ENCODE measurements at regions not wholly inside any gene's neighbourhood (a gene's known extent, or its start where the extent isn't known, plus 50 kb on each side); places are given as distances from the start of the nearest gene placed in this dataset.
"Not testable (repeated sequence)": the region's sequence is repeated elsewhere in the genome, so short reads cannot be mapped to it uniquely, and the experiment has no call there.

DNA sequence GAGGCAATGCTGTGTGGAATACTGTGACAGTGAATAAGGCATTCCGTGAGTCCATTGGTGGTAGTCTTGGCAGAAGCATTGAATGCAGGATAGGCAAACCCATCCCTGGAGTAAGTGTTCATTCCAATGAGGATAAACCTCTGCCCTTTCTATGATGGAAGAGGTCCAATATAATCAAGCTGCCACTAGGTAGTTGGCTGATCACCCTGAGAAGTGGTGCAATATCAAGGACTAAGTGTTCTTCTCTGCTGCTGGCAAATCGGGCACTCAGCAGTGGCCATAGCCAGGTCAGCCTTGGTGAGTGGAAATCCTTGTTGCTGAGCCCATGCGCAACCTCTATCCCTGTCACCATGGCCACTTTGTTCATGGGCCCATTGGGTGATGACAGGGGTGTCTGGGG lies 70.1 kb downstream of the FBXO4 start:
- H3K9me3 ChIP-seq (ENCODE audit: control insufficient read depth, insufficient read depth, low read depth, low read length), result peaks cover 7% of the 10 kb centered on the region; the same call in 1 of the 2 replicates
- no peak overlapping the region for H3K4me3 ChIP-seq (ENCODE audit: low read depth, low read length)
- no peak overlapping the region for H3K27ac ChIP-seq (ENCODE audit: low read depth, low read length)
- H3K27me3 ChIP-seq (ENCODE audit: control insufficient read depth, insufficient read depth, low read length), result no peaks in the 10 kb centered on the region
- H3K4me1 ChIP-seq (ENCODE audit: control insufficient read depth, insufficient read depth, low read length), result no peaks in the 10 kb centered on the region
- no peaks in the 10 kb centered on the region for H3K36me3 ChIP-seq (ENCODE audit: control insufficient read depth, insufficient read depth, low read length)
- no peak overlapping the region for H3K9ac ChIP-seq (ENCODE audit: low read length)

DNA sequence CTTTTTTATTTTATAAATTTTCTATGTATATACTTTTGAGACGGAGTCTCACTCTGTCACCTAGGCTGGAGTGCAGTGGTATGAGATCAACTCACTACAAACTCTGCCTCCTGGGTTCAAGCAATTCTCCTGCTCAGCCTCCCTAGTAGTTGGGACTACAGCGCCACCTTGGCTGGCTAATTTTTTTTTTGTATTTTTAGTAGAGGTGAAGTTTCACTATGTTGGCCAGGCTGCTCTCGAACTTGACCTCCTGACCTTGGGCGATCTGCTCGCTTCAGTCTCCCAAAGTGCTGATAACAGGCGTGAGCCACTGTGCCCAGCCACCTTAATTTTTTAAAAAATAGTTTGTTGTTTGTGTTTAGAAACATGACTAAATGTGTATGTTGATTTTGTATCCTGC lies 76.6 kb downstream of the FBXO4 start:
- Histone ChIP-seq H3K4me3 (ENCODE audit: low read depth, low read length) (no peak overlapping the region), H3K9ac (ENCODE audit: low read length) (no peak overlapping the region), H3K4me1 (ENCODE audit: control insufficient read depth, insufficient read depth, low read length) (no peaks in the 10 kb centered on the region), H3K27me3 (ENCODE audit: control insufficient read depth, insufficient read depth, low read length) (no peaks in the 10 kb centered on the region), H3K27ac (ENCODE audit: low read depth, low read length) (no peak overlapping the region), H3K9me3 (ENCODE audit: control insufficient read depth, insufficient read depth, low read depth, low read length) (peaks cover 7% of the 10 kb centered on the region; the same call in 1 of the 2 replicates), H3K36me3 (ENCODE audit: control insufficient read depth, insufficient read depth, low read length) (no peaks in the 10 kb centered on the region)

DNA sequence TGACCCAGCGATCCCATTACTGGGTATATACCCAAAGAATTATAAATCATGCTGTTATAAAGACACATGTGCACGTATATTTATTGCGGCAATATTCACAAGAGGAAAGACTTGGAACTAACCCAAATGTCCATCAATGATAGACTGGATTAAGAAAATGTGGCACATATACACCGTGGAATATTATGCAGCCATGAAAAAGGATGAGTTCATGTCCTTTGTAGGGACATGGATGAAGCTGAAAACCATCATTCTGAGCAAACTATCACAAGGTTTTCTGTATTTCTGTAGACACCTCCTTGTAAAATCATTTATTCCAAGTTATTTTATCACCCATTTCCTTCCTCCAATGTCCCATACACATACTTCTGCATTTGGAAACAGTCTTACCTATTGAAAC lies 78.8 kb downstream of the FBXO4 start:
- not testable (repeated sequence) for H3K4me1 ChIP-seq (ENCODE audit: control insufficient read depth, insufficient read depth, low read length); H3K4me3 ChIP-seq (ENCODE audit: low read depth, low read length); H3K9ac ChIP-seq (ENCODE audit: low read length); H3K9me3 ChIP-seq (ENCODE audit: control insufficient read depth, insufficient read depth, low read depth, low read length); H3K36me3 ChIP-seq (ENCODE audit: control insufficient read depth, insufficient read depth, low read length); H3K27me3 ChIP-seq (ENCODE audit: control insufficient read depth, insufficient read depth, low read length); H3K27ac ChIP-seq (ENCODE audit: low read depth, low read length)

DNA sequence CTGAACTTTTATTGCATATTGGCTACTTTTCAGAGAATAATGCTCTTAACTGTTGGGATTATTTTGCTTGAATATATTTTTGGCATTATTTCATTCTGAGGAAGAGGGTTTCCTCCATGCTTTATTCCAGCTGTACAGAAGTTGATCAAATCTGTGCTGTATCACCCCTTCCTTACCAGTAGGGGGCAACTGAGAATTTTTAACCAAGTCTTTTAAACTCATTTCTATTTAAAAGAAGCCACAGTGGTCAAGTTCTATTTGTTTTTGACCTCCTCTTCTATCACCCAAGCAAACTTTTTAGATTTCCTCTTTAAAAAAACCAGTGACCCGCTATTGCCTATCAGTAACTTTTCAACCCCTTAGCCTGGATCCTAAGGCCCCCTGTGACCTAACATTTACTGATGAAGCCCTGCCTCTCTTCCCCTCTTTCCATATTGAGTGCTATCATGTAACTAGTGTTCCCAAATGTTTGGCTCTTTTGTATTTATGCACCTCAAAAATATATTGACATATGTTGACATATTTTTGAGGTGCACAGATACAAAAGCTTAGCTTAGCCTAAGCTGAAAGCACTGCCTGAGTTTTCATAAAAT lies 80.6 kb downstream of the FBXO4 start:
- Histone ChIP-seq H3K27me3 (ENCODE audit: control insufficient read depth, insufficient read depth, low read length) (no peaks in the 10 kb centered on the region), H3K36me3 (ENCODE audit: control insufficient read depth, insufficient read depth, low read length) (no peaks in the 10 kb centered on the region), H3K9ac (ENCODE audit: low read length) (no peak overlapping the region), H3K4me1 (ENCODE audit: control insufficient read depth, insufficient read depth, low read length) (no peaks in the 10 kb centered on the region), H3K9me3 (ENCODE audit: control insufficient read depth, insufficient read depth, low read depth, low read length) (no peaks in the 10 kb centered on the region), H3K27ac (ENCODE audit: low read depth, low read length) (no peak overlapping the region), H3K4me3 (ENCODE audit: low read depth, low read length) (no peak overlapping the region)

DNA sequence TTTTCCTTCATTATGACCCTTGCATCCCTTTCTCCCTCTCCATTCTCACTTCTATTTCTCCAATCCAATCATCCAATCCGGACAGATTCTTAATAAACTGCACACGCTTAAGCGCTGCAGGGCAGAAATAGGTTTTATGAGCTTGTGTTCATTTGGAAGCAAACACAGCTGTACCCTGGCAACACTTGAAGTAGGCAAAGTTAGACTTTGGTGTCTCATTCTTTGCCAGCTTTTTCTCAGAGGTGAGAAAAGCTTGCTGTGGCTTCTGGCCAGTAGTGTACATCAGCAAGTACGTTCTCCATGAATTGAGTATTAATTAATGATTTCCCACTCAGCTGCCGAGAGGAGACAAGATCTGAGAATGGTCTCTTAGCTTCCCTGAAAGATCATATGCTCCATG lies 88.5 kb downstream of the FBXO4 start:
- Histone ChIP-seq H3K9ac (ENCODE audit: low read length) (no peak overlapping the region), H3K27ac (ENCODE audit: low read depth, low read length) (no peak overlapping the region), H3K9me3 (ENCODE audit: control insufficient read depth, insufficient read depth, low read depth, low read length) (no peaks in the 10 kb centered on the region), H3K36me3 (ENCODE audit: control insufficient read depth, insufficient read depth, low read length) (no peaks in the 10 kb centered on the region), H3K4me1 (ENCODE audit: control insufficient read depth, insufficient read depth, low read length) (no peaks in the 10 kb centered on the region), H3K27me3 (ENCODE audit: control insufficient read depth, insufficient read depth, low read length) (no peaks in the 10 kb centered on the region), H3K4me3 (ENCODE audit: low read depth, low read length) (no peak overlapping the region)

DNA sequence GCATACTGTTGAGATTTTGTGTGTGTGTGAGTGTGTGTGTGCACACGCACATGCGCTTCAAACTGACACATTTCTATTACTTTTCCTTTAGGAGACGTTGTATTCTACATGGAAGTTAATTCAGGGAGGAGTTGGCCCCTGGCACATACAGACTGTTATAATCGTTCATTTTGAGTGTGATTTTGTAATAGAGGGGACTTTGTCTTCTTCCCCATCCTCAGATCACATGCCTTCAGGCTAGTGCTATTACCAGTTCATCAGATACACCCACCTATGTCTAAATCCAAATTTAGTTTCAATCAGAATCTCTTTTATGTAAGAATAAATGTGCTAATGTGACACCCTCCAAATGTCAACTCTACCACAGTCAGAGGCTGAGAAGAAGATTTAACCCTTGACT lies 90.2 kb downstream of the FBXO4 start:
- Histone ChIP-seq H3K9ac (ENCODE audit: low read length) (no peak overlapping the region), H3K4me1 (ENCODE audit: control insufficient read depth, insufficient read depth, low read length) (no peaks in the 10 kb centered on the region), H3K27me3 (ENCODE audit: control insufficient read depth, insufficient read depth, low read length) (no peaks in the 10 kb centered on the region), H3K36me3 (ENCODE audit: control insufficient read depth, insufficient read depth, low read length) (no peaks in the 10 kb centered on the region), H3K27ac (ENCODE audit: low read depth, low read length) (no peak overlapping the region), H3K9me3 (ENCODE audit: control insufficient read depth, insufficient read depth, low read depth, low read length) (no peaks in the 10 kb centered on the region), H3K4me3 (ENCODE audit: low read depth, low read length) (no peak overlapping the region)

DNA sequence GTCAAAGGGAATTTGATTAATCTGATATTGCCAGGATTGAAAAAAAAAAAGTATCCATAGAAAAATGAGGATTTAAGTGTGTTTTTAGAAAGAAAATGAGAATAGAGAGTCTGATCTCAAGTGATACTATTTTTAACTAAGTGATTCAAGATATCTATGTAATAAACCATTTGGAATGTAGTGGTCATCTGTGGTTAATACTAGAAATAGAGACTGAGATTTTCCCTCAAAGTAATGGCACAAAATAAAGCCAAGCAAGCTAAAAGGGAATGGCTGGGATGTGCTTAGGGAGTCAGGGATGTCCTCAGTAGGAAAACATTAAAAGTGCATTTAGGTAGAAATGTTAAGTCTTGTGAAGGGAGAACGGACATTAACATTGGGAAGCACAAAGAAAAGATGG lies 90.6 kb downstream of the FBXO4 start:
- Histone ChIP-seq H3K9ac (ENCODE audit: low read length) (no peak overlapping the region), H3K36me3 (ENCODE audit: control insufficient read depth, insufficient read depth, low read length) (no peaks in the 10 kb centered on the region), H3K27me3 (ENCODE audit: control insufficient read depth, insufficient read depth, low read length) (no peaks in the 10 kb centered on the region), H3K4me1 (ENCODE audit: control insufficient read depth, insufficient read depth, low read length) (peaks cover 2% of the 10 kb centered on the region; the same call in 1 of the 2 replicates), H3K9me3 (ENCODE audit: control insufficient read depth, insufficient read depth, low read depth, low read length) (no peaks in the 10 kb centered on the region), H3K27ac (ENCODE audit: low read depth, low read length) (no peak overlapping the region), H3K4me3 (ENCODE audit: low read depth, low read length) (no peak overlapping the region)

DNA sequence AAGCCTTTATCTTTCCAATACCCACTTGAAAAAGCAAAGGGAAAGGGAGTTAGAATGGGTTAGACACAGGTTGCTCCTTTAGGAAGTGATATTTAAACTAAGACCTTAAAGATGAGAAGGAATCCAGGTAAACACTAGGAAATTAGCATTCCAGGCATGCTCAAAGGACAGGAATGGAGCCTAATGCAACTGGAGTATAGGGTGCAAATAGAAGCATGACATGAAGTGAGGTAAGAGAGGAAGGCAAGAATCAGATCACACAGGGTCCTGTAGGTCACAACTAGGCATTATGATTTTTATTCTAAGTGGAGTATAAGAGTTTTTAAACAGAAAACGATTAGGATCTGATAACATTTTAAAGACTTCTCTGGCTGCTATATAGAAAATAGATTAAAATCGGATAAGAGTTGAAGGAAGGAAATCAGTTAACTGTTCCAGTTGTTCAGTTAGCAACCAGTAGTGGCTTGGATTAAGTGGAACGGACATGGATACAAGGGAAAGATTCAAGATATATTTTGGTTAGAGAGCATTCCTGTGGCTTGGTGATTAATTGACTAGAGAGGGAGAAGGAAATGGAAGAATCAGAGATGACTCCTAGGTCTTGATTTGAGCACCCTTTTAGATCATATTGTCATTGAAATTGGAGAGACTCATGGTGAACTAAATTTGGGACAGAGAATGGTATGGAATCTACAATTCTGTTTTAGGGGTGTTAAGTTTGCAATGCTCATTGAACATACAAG lies 95.9 kb downstream of the FBXO4 start:
- Histone ChIP-seq H3K27ac (ENCODE audit: low read depth, low read length) (no peak overlapping the region), H3K9ac (ENCODE audit: low read length) (no peak overlapping the region), H3K27me3 (ENCODE audit: control insufficient read depth, insufficient read depth, low read length) (no peaks in the 10 kb centered on the region), H3K4me1 (ENCODE audit: control insufficient read depth, insufficient read depth, low read length) (peaks cover 3% of the 10 kb centered on the region; the same call in 1 of the 2 replicates), H3K36me3 (ENCODE audit: control insufficient read depth, insufficient read depth, low read length) (no peaks in the 10 kb centered on the region), H3K9me3 (ENCODE audit: control insufficient read depth, insufficient read depth, low read depth, low read length) (no peaks in the 10 kb centered on the region), H3K4me3 (ENCODE audit: low read depth, low read length) (no peak overlapping the region)

DNA sequence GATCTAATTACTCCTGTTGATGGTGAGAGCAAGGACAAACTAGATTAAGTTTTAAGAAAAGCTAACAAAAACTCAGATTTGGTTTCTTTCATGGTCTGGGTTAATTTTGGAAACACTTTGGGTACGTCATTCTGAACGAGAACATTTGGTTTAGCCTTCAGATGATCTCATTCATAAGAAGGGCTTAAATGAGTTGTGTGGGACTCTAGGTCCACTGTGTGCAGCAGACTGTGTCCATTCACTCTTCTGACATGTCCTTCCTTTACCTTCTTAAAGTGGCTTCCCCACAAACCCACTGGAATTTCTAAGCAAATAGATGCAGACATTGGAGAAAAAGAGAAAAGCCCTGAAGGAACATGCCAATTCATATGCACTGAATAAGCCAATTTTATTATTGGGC lies 96.8 kb downstream of the FBXO4 start:
- Histone ChIP-seq H3K9ac (ENCODE audit: low read length) (no peak overlapping the region), H3K4me3 (ENCODE audit: low read depth, low read length) (no peak overlapping the region), H3K36me3 (ENCODE audit: control insufficient read depth, insufficient read depth, low read length) (no peaks in the 10 kb centered on the region), H3K4me1 (ENCODE audit: control insufficient read depth, insufficient read depth, low read length) (peaks cover 3% of the 10 kb centered on the region; the same call in 1 of the 2 replicates), H3K9me3 (ENCODE audit: control insufficient read depth, insufficient read depth, low read depth, low read length) (no peaks in the 10 kb centered on the region), H3K27me3 (ENCODE audit: control insufficient read depth, insufficient read depth, low read length) (no peaks in the 10 kb centered on the region), H3K27ac (ENCODE audit: low read depth, low read length) (no peak overlapping the region)

DNA sequence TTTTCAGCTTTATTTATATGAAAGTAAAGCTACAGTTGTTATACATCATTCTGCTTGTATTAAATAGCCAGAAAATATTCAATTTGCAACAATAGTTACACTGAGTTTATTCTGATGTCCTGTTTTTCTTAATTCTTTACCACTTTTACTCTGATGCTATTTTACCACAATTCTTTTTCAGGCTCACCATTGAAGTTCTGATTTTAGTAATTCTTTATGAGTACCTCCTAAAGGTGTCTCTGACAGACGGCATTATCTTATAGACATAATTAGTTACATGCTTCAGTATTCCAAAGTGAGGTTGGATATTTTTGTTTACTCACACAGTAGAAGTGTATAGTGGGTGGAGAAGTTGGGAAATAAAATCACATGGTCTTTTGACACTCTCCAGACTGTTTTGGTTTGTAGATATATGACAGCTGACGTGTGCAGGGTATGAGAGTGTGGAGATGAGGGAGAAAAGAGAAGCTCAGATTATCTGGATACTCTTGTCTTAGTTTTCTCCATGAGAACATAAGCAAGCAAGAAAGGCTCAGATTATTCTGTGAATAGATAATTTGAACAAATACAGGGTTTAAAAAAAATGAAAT lies 97.4 kb downstream of the FBXO4 start:
- H3K36me3 ChIP-seq (ENCODE audit: control insufficient read depth, insufficient read depth, low read length), result no peaks in the 10 kb centered on the region
- H3K4me1 ChIP-seq (ENCODE audit: control insufficient read depth, insufficient read depth, low read length), result peaks cover 3% of the 10 kb centered on the region; the same call in 1 of the 2 replicates
- no peaks in the 10 kb centered on the region for H3K27me3 ChIP-seq (ENCODE audit: control insufficient read depth, insufficient read depth, low read length)
- no peaks in the 10 kb centered on the region for H3K9me3 ChIP-seq (ENCODE audit: control insufficient read depth, insufficient read depth, low read depth, low read length)
- no peak overlapping the region for H3K27ac ChIP-seq (ENCODE audit: low read depth, low read length)
- H3K9ac ChIP-seq (ENCODE audit: low read length), result no peak overlapping the region
- no peak overlapping the region for H3K4me3 ChIP-seq (ENCODE audit: low read depth, low read length)

DNA sequence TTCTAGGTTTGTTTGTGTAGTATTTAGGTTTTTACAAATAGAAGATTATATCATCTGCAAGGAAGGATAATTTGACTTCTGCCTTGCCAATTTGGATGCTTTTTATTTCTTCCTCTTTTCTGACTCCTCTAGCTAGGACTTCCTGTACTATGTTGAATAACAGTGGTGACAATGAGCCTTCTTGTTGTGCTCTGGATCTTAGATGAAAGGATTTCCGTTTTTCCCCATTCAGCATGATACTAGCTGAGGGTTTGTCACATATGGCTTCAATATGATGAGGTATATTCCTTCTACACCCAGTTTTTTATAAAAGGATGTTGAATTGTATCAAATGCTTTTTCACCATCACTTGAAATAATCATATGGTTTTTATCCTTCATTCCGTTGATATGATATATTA lies 101.4 kb downstream of the FBXO4 start:
- H3K27ac ChIP-seq (ENCODE audit: low read depth, low read length), result no peak overlapping the region
- no peaks in the 10 kb centered on the region for H3K4me1 ChIP-seq (ENCODE audit: control insufficient read depth, insufficient read depth, low read length)
- no peak overlapping the region for H3K9ac ChIP-seq (ENCODE audit: low read length)
- no peak overlapping the region for H3K4me3 ChIP-seq (ENCODE audit: low read depth, low read length)
- H3K9me3 ChIP-seq (ENCODE audit: control insufficient read depth, insufficient read depth, low read depth, low read length), result no peaks in the 10 kb centered on the region
- H3K27me3 ChIP-seq (ENCODE audit: control insufficient read depth, insufficient read depth, low read length), result no peaks in the 10 kb centered on the region
- H3K36me3 ChIP-seq (ENCODE audit: control insufficient read depth, insufficient read depth, low read length), result no peaks in the 10 kb centered on the region
